ENCODE measurements at regions not wholly inside any gene's neighbourhood (a gene's known extent, or its start where the extent isn't known, plus 50 kb on each side); places are given as distances from the start of the nearest gene placed in this dataset.

DNA sequence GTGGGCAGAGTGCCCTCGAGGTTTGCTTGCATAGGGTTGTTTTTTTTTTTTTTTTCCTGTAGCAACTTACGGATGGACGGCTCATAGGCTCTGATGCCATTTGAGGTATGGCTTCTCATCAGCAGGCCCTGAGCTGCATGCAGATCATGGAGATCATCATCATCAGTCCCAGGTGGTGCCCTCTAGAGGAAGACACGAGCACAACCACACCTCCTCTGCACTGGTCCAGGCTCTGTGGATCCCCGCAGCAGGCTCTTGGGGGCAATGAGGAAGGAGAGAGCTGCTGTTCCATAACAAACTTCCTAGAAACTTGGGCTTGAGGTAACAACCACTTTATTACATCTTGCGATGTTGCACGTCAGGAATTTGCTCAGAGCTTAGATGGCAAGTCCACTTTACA, 132.7 kb upstream of the CXCL12 start:
- Histone ChIP-seq H3K9me3 (no peaks in the 10 kb centered on the region), H3K36me3 (no peaks in the 10 kb centered on the region), H3K27me3 (no peaks in the 10 kb centered on the region), H3K4me1 (peaks cover 0 to 7% (median 0%) of the 10 kb centered on the region in 4 donors), H3K4me3 (no peak overlapping the region), H3K27ac (no peak overlapping the region)
- TF ChIP-seq EP300 (IDR thresholded peaks at IDR 0.05) (no peak), POLR2A (IDR thresholded peaks at IDR 0.05) (no peak), CTCF (IDR thresholded peaks at IDR 0.05) (no peak)
- WGBS, 2 donors = 80 to 87% methylated on average over 7 of the region's 7 CpGs
- no peak for DNase-seq (ENCODE audit: low spot score in 2 of 2)

GRCh38 chr10:44519361-44519760, 134.5 kb upstream of the CXCL12 start:
- WGBS, 2 donors = 56 to 61% methylated on average over 2 of the region's 2 CpGs
- Histone ChIP-seq H3K27ac (no peak overlapping the region), H3K4me3 (no peak overlapping the region), H3K9me3 (no peaks in the 10 kb centered on the region), H3K4me1 (no peaks in the 10 kb centered on the region), H3K27me3 (no peaks in the 10 kb centered on the region), H3K36me3 (no peaks in the 10 kb centered on the region)
- no peak for TF ChIP-seq CTCF (IDR thresholded peaks at IDR 0.05)
- no peak for TF ChIP-seq EP300 (IDR thresholded peaks at IDR 0.05)
- no peak for TF ChIP-seq POLR2A (IDR thresholded peaks at IDR 0.05)
- no peak for DNase-seq (ENCODE audit: low spot score in 2 of 2)

DNA sequence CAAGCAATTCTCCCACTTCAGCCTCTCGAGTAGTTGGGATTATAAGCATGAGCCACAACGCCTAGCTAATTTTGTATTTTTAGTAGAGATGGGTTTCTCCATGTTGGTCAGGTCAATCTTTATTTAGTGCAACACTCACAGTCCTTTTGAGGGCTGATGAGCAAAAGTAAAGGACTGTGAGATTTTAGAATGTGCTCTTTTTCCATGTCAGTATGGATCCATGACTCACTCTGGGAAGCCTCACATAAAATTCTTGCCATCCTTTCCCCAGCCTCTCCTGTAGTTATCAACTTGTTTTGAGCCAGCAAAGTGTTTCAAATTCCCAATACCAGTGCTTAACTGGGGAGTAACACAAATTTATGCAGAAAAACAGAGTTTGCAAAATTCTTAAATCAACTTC, 135.8 kb upstream of the CXCL12 start:
- H3K4me1 ChIP-seq = no peaks in the 10 kb centered on the region
- no peaks in the 10 kb centered on the region for H3K36me3 ChIP-seq
- no peak for DNase-seq (ENCODE audit: low spot score in 2 of 2)
- no peak overlapping the region for H3K4me3 ChIP-seq
- TF ChIP-seq EP300 (IDR thresholded peaks at IDR 0.05) (no peak), CTCF (IDR thresholded peaks at IDR 0.05) (no peak), POLR2A (IDR thresholded peaks at IDR 0.05) (no peak)
- H3K9me3 ChIP-seq = no peaks in the 10 kb centered on the region
- 85 to 94% methylated on average over 2 of the region's 2 CpGs for WGBS, 2 donors
- H3K27ac ChIP-seq = no peak overlapping the region
- H3K27me3 ChIP-seq = no peaks in the 10 kb centered on the region

GRCh38 chr10:44539178-44539577, 154.3 kb upstream of the CXCL12 start:
- TF ChIP-seq EP300 (IDR thresholded peaks at IDR 0.05) (no peak), POLR2A (IDR thresholded peaks at IDR 0.05) (no peak), CTCF (IDR thresholded peaks at IDR 0.05) (no peak)
- Histone ChIP-seq H3K27ac (no peak overlapping the region), H3K36me3 (no peaks in the 10 kb centered on the region), H3K9me3 (peaks cover 0 to 20% (median 0%) of the 10 kb centered on the region in 4 donors), H3K27me3 (no peaks in the 10 kb centered on the region), H3K4me3 (no peak overlapping the region), H3K4me1 (no peaks in the 10 kb centered on the region)
- 93 to 96% methylated on average over 3 of the region's 3 CpGs for WGBS, 2 donors
- DNase-seq (ENCODE audit: low spot score in 2 of 2) = no peak

- 76 to 84% methylated on average over 8 of the region's 8 CpGs for WGBS, 2 donors
These were observed 167.8 kb upstream of the CXCL12 start for GRCh38 chr10:44552726-44553125.

More at GRCh38 chr10:44552726-44553125, 167.8 kb upstream of the CXCL12 start:
- no peak overlapping the region for H3K4me3 ChIP-seq
- H3K27ac ChIP-seq = no peak overlapping the region
- no peaks in the 10 kb centered on the region for H3K4me1 ChIP-seq
- no peak for DNase-seq (ENCODE audit: low spot score in 2 of 2)
- no peaks in the 10 kb centered on the region for H3K36me3 ChIP-seq
- TF ChIP-seq EP300 (IDR thresholded peaks at IDR 0.05) (no peak), CTCF (IDR thresholded peaks at IDR 0.05) (no peak), POLR2A (IDR thresholded peaks at IDR 0.05) (no peak)
- peaks cover 0 to 25% (median 10%) of the 10 kb centered on the region in 4 donors for H3K9me3 ChIP-seq
- H3K27me3 ChIP-seq = no peaks in the 10 kb centered on the region
